Eye (tissue), 1 donor: ENCODE measurements at regions not wholly inside any gene's neighbourhood (a gene's known extent, or its start where the extent isn't known, plus 50 kb on each side); places are given as distances from the start of the nearest gene placed in this dataset.

Experiments used
- DNase-seq: peaks from one replicate; pipeline ENCODE4 v3.0.0-alpha.2; 2015

- DNase-seq: no peak
These were observed 231.2 kb upstream of the TPRG1 start for GRCh38 chr3:188940573-188940932.

DNA sequence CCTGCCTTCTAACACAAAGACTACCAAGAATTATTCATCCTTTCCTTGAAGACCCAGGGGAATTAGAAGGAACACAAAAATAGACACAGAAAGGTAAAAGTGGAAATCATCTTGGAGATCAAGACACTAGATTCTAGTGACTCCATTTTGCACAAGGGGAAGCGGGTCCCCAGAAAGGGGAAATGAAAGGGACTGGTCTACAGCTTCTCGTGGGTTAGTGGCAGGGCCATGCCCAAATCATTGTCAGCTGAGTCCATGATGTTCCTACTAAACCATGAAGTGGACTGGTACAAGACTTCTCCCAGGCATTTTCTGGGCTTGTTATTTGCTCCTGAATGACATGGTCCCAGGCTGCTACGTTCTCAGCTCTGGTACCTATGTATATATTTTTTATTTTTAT, 230.7 kb upstream of the TPRG1 start:
- DNase-seq: no peak

- no peak for DNase-seq
These were observed 229.6 kb upstream of the TPRG1 start for GRCh38 chr3:188942191-188942590.

DNA sequence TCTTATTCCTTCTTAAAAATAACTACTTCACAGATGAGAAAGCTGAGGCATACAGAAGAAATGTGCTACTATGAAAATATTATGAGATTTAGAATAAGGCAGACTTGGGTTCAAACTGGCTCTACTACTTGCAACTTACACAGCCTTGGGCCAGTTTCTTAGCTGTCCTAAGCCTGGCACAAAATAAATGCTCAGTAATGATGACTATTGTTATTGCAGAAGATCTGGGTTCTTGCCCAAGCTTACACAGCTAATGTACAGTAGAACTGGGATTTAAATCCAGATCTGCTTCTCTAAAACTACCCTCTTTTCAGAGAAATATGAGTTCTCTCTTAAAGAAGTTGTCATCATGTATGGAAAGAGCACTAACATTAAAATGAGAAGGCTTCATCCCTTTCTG, 228.2 kb upstream of the TPRG1 start:
- DNase-seq: no peak

DNA sequence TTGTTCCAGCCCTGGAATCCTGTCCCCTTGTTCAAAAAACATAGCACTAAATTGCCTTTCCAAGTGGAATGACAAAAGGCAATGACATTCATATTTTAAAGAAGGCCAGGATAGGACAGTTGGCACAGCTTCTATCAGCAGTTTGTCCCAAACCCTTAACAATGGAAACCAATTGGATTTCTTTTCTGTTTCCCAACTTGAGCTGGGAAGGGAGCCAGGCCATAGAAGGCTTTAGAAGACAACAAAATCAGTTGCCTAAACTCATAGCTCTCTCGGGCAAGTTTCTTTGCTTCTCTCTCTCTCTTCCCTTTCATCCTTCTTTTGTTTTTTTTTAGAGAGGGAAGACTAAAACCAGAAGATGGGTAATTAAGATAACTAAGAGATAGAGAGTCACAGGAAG, 227.7 kb upstream of the TPRG1 start:
- no peak for DNase-seq

- no peak for DNase-seq
These were observed 225.2 kb upstream of the TPRG1 start for GRCh38 chr3:188946351-188947240.

GRCh38 chr3:188947401-188948280, 224.1 kb upstream of the TPRG1 start:
- peak; percentile 96 for DNase-seq

DNA sequence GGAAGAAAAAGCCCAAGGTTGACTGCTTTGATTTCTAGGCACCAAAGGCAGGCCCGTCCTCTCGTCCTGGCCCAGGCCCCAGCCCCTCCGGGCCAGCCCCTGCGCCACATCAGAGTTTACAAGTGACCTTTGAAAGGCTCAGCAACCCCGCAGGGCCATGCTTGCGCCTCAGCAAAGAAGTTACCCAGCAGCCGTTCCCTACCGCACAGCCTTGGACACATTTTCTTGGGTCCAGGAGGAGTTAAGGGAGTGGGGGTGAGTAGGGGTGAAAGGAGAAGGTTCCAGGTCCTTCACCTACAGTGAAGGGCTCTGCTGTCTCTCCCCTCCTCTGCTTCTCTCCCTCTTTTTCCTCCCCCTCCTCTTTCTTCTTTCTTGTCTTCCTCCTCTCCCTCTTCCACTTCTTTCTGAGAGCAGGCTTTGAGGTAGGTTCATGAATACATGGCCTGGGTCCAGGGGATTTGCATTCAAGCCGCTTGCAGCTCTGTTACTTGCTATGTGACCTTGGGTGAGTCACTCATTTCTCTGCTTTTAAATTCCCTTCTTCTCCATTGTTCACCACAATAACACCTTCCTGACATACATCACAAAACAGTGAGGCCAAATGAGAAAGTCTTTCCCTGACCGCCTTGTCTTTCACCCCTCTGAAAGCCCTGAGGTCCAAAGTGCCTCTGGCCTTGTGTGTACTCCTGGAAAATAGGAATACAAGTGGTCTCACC, 223.3 kb upstream of the TPRG1 start:
- DNase-seq: peak; percentile 58

DNA sequence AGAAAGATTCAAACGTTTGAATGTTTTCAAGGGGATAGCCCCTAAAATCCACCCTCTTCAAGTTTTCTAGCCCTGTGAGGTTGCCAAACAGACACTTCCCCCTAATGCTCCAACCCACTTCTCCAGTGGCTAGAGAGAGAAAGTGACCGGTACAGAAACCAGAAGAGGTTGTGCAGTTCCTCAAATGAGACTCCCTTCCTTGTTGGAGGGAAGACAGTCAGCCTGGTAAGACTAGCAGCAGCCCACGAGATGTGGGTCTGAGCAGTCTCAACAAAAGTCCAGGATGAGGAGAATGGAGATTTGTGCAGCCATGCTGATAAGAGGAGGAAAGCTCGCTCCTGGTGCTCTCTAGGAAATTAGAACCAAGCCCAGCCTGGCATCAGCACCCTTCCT, 222.8 kb upstream of the TPRG1 start:
- DNase-seq: no peak

DNA sequence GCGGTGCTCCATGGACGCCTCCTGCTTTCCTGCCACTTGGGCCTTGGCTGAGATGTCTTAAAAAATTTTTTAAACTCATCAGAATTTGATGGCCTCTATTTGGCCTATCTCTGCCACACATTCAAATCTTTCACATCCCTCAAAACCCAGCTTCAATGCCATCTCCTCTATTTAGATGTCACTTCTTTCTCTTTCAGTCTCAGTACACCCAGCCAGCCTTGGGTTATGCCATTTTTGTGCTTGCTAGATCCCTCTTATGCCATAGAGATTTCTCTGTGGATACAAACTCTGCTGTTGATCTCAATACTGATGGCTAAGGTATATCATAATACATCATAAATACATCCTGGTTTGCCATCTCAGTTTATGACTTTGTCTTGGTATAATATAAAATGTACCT, 222.3 kb upstream of the TPRG1 start:
- no peak for DNase-seq

DNA sequence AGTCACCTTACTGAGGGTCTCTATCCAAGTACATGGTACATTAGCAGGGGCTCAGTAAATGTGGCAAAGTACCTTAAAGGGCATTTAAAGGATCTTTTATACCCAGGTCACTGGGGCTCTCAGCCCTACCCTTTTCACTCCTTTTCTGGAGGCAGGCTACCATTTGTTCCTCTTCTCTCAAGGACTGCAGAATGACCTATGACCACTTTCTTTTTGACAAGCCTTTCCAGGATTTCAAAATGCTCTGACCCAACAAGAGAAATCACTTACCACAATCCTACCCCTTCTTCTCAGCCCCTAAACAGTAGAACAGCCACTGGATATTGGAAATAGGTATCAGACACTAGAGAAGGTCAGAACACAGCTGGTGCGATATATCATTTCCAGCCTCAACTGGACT, 221.8 kb upstream of the TPRG1 start:
- no peak for DNase-seq

GRCh38 chr3:188950832-188951489, 220.8 kb upstream of the TPRG1 start:
- DNase-seq: no peak

DNA sequence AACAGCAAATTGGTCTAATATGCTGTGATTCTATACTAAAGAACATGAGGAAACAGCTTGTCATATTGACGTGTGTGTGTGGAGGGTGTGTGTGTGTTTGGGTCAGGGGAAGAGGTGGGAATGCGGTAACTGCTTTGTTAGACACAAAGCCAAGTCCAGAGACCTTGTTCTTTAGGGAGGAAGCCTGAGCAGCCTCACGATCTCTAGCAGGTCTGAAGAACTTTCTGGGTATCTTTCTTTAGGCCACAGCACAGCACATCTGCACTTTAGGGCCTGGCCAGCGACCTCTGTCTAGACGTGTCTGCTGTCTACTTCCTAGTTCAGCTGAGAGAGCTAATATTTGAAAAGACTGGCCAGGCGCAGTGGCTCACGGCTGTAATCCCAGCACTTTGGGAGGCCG, 220.0 kb upstream of the TPRG1 start:
- no peak for DNase-seq

DNA sequence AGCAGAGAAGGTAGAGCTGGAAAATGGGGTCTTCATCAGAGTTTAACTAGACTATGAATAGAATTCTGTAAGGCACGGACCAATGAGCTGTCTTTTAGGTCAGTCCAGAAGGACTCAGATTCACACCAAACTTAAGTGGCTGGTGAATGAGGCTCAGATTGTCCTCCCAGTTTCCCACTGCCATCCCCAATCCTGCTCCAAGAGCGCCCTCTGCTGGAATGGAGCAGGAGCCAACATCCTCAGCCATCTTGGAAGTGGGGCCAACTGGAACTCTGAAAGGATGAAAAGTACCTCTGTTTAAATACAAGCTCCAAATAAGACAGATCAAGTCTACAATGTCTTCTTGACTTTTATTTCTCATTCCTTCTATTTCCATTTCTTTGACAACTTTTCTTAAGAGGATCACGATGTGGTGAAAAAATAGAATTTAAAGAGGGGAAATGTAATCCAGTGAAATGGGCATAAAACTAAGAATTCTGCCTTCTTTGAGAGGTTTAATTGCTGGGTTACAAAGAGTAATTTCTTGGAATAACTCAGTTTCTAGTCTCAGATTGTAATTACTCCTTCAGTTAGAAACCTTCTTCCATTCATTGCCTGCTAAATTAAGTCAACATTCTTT, 217.1 kb upstream of the TPRG1 start:
- DNase-seq: peak; percentile 96

DNA sequence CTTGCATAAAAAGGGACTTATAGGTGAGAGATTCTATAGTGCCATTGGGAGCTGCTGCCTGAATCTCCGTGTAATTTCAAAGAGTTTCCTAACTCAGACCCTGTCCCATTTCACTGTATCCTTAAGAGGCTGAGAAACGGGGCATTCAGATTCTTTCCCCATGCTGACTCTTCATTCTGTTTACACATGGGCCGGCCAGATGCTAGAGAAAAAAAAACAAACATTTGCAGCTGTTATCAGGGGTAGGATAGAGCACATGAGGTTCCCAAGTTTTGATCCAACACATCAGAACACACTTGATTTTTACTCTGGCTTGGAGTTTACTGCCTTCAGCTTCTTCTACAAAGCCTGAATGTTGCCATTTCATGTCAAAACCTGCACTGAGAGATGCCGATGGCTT, 215.9 kb upstream of the TPRG1 start:
- DNase-seq: no peak

DNA sequence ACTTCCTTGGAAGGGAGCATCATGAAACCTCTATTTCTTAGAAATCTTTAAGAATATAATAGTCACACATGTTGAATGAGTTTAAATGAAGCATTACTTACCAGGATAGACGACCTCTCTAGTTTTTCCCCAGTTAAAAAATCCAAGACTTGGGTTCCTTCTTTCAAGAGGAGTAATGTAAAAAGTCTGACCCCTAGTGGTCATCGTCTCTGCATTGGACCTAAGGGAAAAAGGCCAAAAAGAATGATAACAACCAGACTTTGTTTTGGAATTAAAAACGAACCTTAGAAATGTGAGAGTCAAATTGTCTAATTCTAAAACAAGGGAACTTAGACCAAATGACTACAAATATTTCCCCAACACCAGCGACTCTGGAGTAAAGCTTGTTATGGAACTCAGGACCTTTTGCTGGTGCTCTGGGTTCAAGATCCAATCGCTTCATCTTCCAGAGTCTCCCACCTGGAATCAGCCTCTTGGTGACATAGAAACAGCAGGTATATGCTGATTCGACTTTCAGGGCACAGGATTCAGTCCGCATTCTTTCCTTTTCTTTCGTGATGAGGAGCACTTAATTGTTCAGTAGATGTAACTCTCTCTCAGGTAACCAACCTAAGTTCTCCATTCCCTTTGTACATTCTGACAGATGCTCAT, 214.8 kb upstream of the TPRG1 start:
- peak; percentile 81 for DNase-seq

DNA sequence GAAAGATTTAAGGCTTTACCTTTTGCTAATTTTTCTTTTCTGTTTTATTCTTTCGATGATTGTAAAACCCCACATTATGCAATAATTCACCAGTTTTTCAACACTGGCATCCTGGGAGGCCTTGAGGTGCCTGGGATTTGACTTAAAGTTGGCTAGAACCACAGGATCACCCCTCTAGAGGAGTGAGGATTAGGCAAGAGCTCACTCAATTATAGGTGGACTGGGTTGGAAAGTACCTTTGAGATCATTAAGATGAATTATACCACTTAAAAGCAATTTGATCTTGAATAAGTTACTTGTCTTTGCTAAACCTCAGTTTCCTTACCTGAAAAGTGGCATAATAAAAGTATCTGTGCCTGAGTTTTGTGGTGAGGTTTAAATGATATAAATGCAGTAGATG, 212.8 kb upstream of the TPRG1 start:
- DNase-seq: no peak

DNA sequence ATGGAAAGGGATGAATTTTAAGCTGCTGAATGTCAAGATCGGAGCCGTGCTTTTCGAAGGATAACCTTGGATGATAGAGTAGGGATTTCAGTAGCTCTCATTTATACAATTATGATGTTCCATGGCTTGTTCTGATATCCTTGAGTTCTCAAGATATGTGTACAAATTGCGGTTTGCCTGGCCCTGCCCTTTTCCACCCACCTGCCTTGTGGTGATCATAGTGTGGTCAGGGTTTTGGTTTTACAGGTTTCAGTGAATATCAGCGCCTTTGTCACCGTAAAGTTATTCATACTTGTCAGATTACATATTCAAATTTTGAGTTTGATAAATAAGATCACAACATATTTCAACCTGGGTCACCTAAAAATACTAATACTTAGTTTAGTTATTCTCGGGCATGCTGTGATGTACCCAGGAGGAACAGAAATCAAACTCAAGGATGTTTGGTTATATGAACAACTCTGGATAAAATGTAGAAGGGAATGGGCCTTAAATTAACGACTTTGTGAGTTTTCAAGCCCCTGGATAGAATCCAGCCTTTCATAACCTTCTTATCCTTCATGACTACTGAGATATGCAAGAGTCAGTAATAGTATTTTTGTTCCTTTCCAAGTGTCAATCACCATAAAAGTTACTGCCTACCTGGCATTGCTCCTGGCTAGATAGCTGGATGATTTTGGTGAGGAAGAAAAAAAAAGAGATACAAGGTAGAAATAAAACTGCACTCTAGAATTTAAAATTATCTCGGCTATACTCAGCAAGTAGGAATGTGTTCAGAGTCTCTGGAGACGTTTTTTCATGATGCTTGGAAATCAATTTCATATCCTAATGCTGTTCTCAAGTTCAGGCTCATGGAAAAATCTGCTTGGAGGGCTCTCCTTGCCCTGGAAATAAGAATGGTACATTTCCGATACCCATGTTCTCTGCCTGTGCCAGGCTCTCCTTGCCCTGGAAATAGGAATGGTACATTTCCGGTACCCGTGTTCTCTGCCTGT, 209.2 kb upstream of the TPRG1 start:
- no peak for DNase-seq

DNA sequence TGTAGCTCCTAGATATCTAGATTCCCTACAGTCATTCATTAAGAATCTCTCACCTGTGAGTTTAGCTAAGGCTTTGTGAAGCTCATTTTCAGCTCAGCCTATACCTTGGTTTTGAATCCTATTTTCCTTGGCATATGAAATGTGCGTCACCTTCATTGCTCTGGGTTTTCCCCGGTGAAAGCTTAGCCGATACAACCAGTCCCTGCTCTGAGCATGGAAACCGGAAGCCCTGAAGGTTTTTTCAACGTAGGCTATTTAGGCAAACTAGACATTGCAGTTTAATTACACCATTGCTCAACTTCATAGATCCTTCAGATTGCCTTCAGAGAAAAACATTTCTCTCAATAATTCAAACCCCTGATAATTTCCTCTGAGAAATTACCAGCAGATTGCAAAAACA, 206.8 kb upstream of the TPRG1 start:
- no peak for DNase-seq

DNA sequence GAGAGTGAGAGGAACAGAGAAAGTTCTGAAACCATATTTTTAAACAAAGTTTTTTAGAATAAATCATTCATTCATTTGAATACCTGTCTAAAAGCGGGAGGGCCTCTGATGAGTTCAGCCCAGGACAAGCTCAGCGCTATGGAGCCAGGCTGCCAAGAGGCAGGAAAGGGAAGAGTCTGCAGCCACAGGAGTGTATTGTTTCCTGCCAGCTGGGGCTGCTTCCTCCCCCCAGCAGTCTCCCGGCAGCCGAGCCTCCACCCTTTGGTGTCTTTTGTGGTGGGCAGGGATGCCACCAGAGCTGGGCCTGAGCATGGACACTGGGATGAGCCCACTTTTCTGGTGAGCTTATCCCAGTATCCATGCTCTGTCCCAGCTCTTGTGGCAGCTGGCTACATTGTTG, 199.5 kb upstream of the TPRG1 start:
- DNase-seq: no peak
